GM23338 (cell line): ENCODE measurements at regions not wholly inside any gene's neighbourhood (a gene's known extent, or its start where the extent isn't known, plus 50 kb on each side); places are given as distances from the start of the nearest gene placed in this dataset.

Source experiments
- ATAC-seq: fragments of 200-7000 bp; cut with Tn5 transposase; 3 replicates; pipeline ENCODE4 v1.9.1; 2020
- DNase-seq: peaks from one replicate; pipeline ENCODE4 v3.0.0-alpha.2; 2015; ENCODE audit warnings: low spot score
- H2AFZ ChIP-seq: fragments of 200-600 bp; sonication (generic); 2 replicates; pipeline ENCODE4 v1.8.0; 2016; ENCODE audit warnings: antibody characterized with exemption, mild to moderate bottlenecking, moderate library complexity
- H3F3A ChIP-seq: fragments of 200-600 bp; sonication (generic); replicated peaks from 2 replicates; pipeline ENCODE4 v1.8.0; 2017; ENCODE audit warnings: antibody characterized with exemption, mixed run types, low read depth
- H3K27ac ChIP-seq: fragments of 200-600 bp; sonication (generic); 2 replicates; pipeline ENCODE4 v1.6.1; 2016; ENCODE audit warnings: low read depth
- H3K27me3 ChIP-seq: fragments of 200-600 bp; sonication (generic); 2 replicates; pipeline ENCODE4 v1.8.0; 2016; ENCODE audit warnings: mild to moderate bottlenecking, mixed run types, moderate library complexity; ENCODE audit not compliant: insufficient read depth
- H3K36me3 ChIP-seq: fragments of 200-600 bp; sonication (generic); 2 replicates; pipeline ENCODE4 v1.8.0; 2016; ENCODE audit warnings: mild to moderate bottlenecking; ENCODE audit not compliant: insufficient read depth
- H3K4me1 ChIP-seq: fragments of 200-600 bp; sonication (generic); 2 replicates; pipeline ENCODE4 v1.8.0; 2016; ENCODE audit warnings: mild to moderate bottlenecking, moderate library complexity; ENCODE audit not compliant: insufficient read depth
- H3K4me2 ChIP-seq: fragments of 200-600 bp; sonication (generic); 2 replicates; pipeline ENCODE4 v1.7.1; 2017; ENCODE audit warnings: mixed run types
- H3K4me3 ChIP-seq: fragments of 200-600 bp; sonication (generic); 2 replicates; pipeline ENCODE4 v1.6.1; 2016; ENCODE audit warnings: mixed run types
- H3K79me2 ChIP-seq: fragments of 200-600 bp; sonication (generic); replicated peaks from 2 replicates; pipeline ENCODE4 v1.8.0; 2017; ENCODE audit warnings: mild to moderate bottlenecking; ENCODE audit not compliant: insufficient read depth
- H3K9me2 ChIP-seq: fragments of 200-600 bp; sonication (generic); 2 replicates; pipeline ENCODE4 v1.8.0; 2017; ENCODE audit not compliant: insufficient read depth
- H4K20me1 ChIP-seq: fragments of 200-600 bp; sonication (generic); replicated peaks from 2 replicates; pipeline ENCODE4 v1.8.0; 2017; ENCODE audit warnings: mild to moderate bottlenecking; ENCODE audit not compliant: insufficient read depth
- H3K27ac Mint-ChIP-seq: 2 replicates; pipeline ENCODE4 v1.8.0; 2020; ENCODE audit warnings: inconsistent platforms, mild to moderate bottlenecking, moderate library complexity, mixed read lengths
- H3K27me3 Mint-ChIP-seq: 3 replicates; pipeline ENCODE4 v1.8.0; 2022; ENCODE audit warnings: low read depth, mild to moderate bottlenecking, moderate library complexity, mixed read lengths, inconsistent platforms; ENCODE audit not compliant: insufficient read depth, poor library complexity
- H3K36me3 Mint-ChIP-seq: 3 replicates; pipeline ENCODE4 v1.8.0; 2021; ENCODE audit warnings: low read depth, mild to moderate bottlenecking, inconsistent platforms, moderate library complexity, mixed read lengths
- H3K4me1 Mint-ChIP-seq: 3 replicates; pipeline ENCODE4 v1.8.0; 2020; ENCODE audit warnings: mild to moderate bottlenecking, inconsistent platforms, mixed read lengths
- H3K4me3 Mint-ChIP-seq: 3 replicates; pipeline ENCODE4 v1.8.0; 2021; ENCODE audit warnings: moderate library complexity, mild to moderate bottlenecking, inconsistent platforms, mixed read lengths
- H3K9me3 Mint-ChIP-seq: 3 replicates; pipeline ENCODE4 v1.8.0; 2020; ENCODE audit warnings: moderate library complexity, mild to moderate bottlenecking, inconsistent platforms, mixed read lengths
- CREB1 ChIP-seq: fragments of 250-450 bp; sonication (Bioruptor Pico); IDR thresholded peaks from 2 replicates; pipeline ENCODE4 v1.5.0; 2020; ENCODE audit warnings: low read depth, mild to moderate bottlenecking, moderate library complexity
- EZH2 ChIP-seq: fragments of 200-600 bp; sonication (generic); IDR thresholded peaks from one replicate; pipeline ENCODE4 v1.8.0; 2017; ENCODE audit warnings: antibody characterized with exemption, mild to moderate bottlenecking, low read depth; ENCODE audit not compliant: unreplicated experiment
- EZH2phosphoT487 ChIP-seq: fragments of 200-600 bp; sonication (generic); IDR thresholded peaks from one replicate; pipeline ENCODE4 v1.8.1; 2018; ENCODE audit warnings: antibody characterized with exemption; ENCODE audit not compliant: unreplicated experiment
- JUNB ChIP-seq: IDR thresholded peaks from one replicate; pipeline ENCODE4 v1.6.1; 2016; ENCODE audit warnings: antibody characterized with exemption; ENCODE audit not compliant: unreplicated experiment
- NANOG ChIP-seq: IDR thresholded peaks from 2 replicates; pipeline ENCODE4 v1.6.1; 2016; ENCODE audit warnings: antibody characterized with exemption, borderline replicate concordance
- POLR2AphosphoS5 ChIP-seq: IDR thresholded peaks from 2 replicates; pipeline ENCODE4 v1.6.1; 2016; ENCODE audit warnings: antibody characterized with exemption, low read depth
- STAT1 ChIP-seq: IDR thresholded peaks from one replicate; pipeline ENCODE4 v1.6.1; 2016; ENCODE audit warnings: antibody characterized with exemption; ENCODE audit not compliant: unreplicated experiment
- ZNF114 ChIP-seq: fragments of 250-450 bp; sonication (Bioruptor Pico); IDR thresholded peaks from 2 replicates; pipeline ENCODE4 v1.5.0; 2020; ENCODE audit warnings: mild to moderate bottlenecking, moderate library complexity
- ZNF331 ChIP-seq: fragments of 250-450 bp; sonication (Bioruptor Pico); IDR thresholded peaks from 2 replicates; pipeline ENCODE4 v1.5.0; 2020; ENCODE audit warnings: low read depth, mild to moderate bottlenecking, moderate library complexity
- TF ChIP-seq, protein P1 (sequence below): IDR thresholded peaks from 2 replicates; pipeline ENCODE4 v1.6.1; 2016; ENCODE audit warnings: antibody characterized with exemption
- TF ChIP-seq, protein P2 (sequence below): fragments of 250-450 bp; sonication (Bioruptor Pico); IDR thresholded peaks from 2 replicates; pipeline ENCODE4 v1.5.0; 2020; ENCODE audit warnings: mild to moderate bottlenecking, moderate library complexity

DNA sequence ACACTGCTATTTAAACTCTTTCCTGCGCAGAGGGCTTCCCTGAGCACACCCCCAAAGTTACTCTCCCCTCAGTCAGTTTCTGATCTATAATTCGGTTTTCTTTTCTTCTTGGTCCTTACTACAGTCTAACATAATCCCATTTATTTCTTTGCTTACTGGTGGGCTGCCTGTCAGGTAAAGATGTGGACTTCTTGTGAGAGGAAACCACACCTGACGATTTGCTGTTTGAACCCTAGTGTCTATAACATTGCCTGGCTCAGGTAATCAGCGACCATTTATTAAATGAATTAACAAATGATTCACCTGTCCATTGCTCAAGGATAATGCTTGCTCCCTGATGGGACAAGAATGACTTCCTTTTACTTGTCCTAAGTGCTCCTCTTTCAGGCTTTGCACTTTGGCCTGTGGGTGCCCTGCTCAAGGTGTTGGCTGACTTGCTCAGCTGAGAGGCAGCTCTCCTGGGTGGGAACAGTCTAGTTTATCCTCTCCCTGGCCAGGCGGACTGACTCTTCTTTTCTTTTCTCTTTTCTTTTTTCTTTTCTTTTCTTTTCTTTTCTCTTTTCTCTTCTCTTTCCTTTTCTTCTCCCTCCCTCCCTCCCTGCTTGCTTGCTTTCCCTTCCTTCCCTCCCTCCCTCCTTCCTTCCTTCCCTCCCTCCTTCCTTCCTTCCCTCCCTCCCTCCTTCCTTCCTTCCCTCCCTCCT lies 233.1 kb downstream of the BCAS1 start:
- TF ChIP-seq, protein P1, sequence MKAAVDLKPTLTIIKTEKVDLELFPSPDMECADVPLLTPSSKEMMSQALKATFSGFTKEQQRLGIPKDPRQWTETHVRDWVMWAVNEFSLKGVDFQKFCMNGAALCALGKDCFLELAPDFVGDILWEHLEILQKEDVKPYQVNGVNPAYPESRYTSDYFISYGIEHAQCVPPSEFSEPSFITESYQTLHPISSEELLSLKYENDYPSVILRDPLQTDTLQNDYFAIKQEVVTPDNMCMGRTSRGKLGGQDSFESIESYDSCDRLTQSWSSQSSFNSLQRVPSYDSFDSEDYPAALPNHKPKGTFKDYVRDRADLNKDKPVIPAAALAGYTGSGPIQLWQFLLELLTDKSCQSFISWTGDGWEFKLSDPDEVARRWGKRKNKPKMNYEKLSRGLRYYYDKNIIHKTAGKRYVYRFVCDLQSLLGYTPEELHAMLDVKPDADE, result no peak
- no peak for TF ChIP-seq EZH2phosphoT487
- TF ChIP-seq EZH2, result no peak
- no peak for TF ChIP-seq CREB1
- TF ChIP-seq STAT1, result no peak
- ATAC-seq, result no peak
- Mint-ChIP-seq H3K27ac (no peak overlapping the region), H3K36me3 (peaks cover 7% of the 10 kb centered on the region), H3K27me3 (no peaks in the 10 kb centered on the region), H3K9me3 (peaks cover 11% of the 10 kb centered on the region), H3K4me3 (no peak overlapping the region), H3K4me1 (peaks cover 2% of the 10 kb centered on the region; the same call in 2 of the 3 replicates)
- H3K4me1 ChIP-seq, result no peaks in the 10 kb centered on the region
- no peak overlapping the region for H3K4me2 ChIP-seq
- H3K27ac ChIP-seq, result no peak overlapping the region
- H3K79me2 ChIP-seq, result no peaks in the 10 kb centered on the region
- H3K36me3 ChIP-seq, result no peaks in the 10 kb centered on the region
- no peaks in the 10 kb centered on the region for H4K20me1 ChIP-seq
- H3K9me2 ChIP-seq, result peaks cover 8% of the 10 kb centered on the region; the same call in 1 of the 2 replicates
- no peak overlapping the region for H3K4me3 ChIP-seq
- H3K27me3 ChIP-seq, result no peaks in the 10 kb centered on the region
- no peak for DNase-seq
- 0 out of 2 replicates have a peak, but pooled peaks cover 4% of the 10 kb centered on the region for H3F3A ChIP-seq
- H2AFZ ChIP-seq, result no peak overlapping the region

DNA sequence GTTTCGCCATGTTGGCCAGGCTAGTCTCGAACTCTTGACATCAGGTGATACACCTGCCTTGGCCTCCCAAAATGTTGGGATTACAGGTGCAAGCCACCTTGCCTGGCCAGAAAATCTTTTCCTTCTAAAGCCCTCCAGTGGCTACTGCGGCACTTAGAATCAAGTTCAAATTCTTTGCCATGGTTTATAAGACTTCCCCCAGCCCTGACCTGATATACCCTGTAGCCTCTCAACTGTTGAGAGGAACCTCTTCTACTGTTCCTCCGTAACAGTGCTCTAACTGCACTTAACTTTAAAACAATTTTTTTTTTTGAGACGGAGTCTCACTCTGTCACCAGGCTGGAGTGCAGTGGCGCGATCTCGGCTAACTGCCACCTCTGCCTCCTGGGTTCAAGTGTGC lies 235.6 kb downstream of the BCAS1 start:
- H3K4me3 Mint-ChIP-seq, result no peak overlapping the region
- H3K36me3 Mint-ChIP-seq, result peaks cover 7% of the 10 kb centered on the region
- no peak overlapping the region for H3K4me3 ChIP-seq
- DNase-seq, result no peak
- no peak overlapping the region for H3K27ac ChIP-seq
- no peaks in the 10 kb centered on the region for H3K27me3 Mint-ChIP-seq
- no peak overlapping the region for H3K4me2 ChIP-seq
- no peaks in the 10 kb centered on the region for H4K20me1 ChIP-seq
- no peak overlapping the region for H3K27ac Mint-ChIP-seq
- H3K9me2 ChIP-seq, result peaks cover 8% of the 10 kb centered on the region; the same call in 1 of the 2 replicates
- H3K27me3 ChIP-seq, result no peaks in the 10 kb centered on the region
- H3F3A ChIP-seq, result 0 out of 2 replicates have a peak, but pooled peaks cover 4% of the 10 kb centered on the region
- peaks cover 8% of the 10 kb centered on the region for H3K4me1 ChIP-seq
- H3K79me2 ChIP-seq, result no peaks in the 10 kb centered on the region
- peaks cover 8% of the 10 kb centered on the region for H3K4me1 Mint-ChIP-seq
- no peak for ATAC-seq
- peaks cover 11% of the 10 kb centered on the region for H3K9me3 Mint-ChIP-seq
- H2AFZ ChIP-seq, result no peak overlapping the region
- no peaks in the 10 kb centered on the region for H3K36me3 ChIP-seq
- TF ChIP-seq NANOG (no peak), JUNB (no peak), EZH2 (no peak), ZNF331 (CRISPR knock-in tag) (no peak), POLR2AphosphoS5 (no peak), CREB1 (no peak), ZNF114 (CRISPR knock-in tag) (no peak)
- TF ChIP-seq, protein P2, sequence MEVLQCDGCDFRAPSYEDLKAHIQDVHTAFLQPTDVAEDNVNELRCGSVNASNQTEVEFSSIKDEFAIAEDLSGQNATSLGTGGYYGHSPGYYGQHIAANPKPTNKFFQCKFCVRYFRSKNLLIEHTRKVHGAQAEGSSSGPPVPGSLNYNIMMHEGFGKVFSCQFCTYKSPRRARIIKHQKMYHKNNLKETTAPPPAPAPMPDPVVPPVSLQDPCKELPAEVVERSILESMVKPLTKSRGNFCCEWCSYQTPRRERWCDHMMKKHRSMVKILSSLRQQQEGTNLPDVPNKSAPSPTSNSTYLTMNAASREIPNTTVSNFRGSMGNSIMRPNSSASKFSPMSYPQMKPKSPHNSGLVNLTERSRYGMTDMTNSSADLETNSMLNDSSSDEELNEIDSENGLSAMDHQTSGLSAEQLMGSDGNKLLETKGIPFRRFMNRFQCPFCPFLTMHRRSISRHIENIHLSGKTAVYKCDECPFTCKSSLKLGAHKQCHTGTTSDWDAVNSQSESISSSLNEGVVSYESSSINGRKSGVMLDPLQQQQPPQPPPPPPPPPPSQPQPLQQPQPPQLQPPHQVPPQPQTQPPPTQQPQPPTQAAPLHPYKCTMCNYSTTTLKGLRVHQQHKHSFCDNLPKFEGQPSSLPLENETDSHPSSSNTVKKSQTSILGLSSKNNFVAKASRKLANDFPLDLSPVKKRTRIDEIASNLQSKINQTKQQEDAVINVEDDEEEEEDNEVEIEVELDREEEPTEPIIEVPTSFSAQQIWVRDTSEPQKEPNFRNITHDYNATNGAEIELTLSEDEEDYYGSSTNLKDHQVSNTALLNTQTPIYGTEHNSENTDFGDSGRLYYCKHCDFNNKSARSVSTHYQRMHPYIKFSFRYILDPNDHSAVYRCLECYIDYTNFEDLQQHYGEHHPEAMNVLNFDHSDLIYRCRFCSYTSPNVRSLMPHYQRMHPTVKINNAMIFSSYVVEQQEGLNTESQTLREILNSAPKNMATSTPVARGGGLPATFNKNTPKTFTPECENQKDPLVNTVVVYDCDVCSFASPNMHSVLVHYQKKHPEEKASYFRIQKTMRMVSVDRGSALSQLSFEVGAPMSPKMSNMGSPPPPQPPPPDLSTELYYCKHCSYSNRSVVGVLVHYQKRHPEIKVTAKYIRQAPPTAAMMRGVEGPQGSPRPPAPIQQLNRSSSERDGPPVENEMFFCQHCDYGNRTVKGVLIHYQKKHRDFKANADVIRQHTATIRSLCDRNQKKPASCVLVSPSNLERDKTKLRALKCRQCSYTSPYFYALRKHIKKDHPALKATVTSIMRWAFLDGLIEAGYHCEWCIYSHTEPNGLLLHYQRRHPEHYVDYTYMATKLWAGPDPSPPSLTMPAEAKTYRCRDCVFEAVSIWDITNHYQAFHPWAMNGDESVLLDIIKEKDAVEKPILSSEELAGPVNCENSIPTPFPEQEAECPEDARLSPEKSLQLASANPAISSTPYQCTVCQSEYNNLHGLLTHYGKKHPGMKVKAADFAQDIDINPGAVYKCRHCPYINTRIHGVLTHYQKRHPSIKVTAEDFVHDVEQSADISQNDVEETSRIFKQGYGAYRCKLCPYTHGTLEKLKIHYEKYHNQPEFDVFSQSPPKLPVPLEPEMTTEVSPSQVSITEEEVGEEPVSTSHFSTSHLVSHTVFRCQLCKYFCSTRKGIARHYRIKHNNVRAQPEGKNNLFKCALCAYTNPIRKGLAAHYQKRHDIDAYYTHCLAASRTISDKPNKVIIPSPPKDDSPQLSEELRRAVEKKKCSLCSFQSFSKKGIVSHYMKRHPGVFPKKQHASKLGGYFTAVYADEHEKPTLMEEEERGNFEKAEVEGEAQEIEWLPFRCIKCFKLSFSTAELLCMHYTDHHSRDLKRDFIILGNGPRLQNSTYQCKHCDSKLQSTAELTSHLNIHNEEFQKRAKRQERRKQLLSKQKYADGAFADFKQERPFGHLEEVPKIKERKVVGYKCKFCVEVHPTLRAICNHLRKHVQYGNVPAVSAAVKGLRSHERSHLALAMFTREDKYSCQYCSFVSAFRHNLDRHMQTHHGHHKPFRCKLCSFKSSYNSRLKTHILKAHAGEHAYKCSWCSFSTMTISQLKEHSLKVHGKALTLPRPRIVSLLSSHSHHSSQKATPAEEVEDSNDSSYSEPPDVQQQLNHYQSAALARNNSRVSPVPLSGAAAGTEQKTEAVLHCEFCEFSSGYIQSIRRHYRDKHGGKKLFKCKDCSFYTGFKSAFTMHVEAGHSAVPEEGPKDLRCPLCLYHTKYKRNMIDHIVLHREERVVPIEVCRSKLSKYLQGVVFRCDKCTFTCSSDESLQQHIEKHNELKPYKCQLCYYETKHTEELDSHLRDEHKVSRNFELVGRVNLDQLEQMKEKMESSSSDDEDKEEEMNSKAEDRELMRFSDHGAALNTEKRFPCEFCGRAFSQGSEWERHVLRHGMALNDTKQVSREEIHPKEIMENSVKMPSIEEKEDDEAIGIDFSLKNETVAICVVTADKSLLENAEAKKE, result no peak
- TF ChIP-seq, protein P1, result no peak
